Astrocyte (in vitro differentiated cells and primary cell): ENCODE measurements at regions not wholly inside any gene's neighbourhood (a gene's known extent, or its start where the extent isn't known, plus 50 kb on each side); places are given as distances from the start of the nearest gene placed in this dataset.

Experiments
- DNase-seq: peaks from one replicate; pipeline ENCODE4 v3.0.0-alpha.2; 2010; ENCODE audit warnings: low read depth
- FAIRE-seq: peaks from 2 replicates; lab custom pipeline; 2011; peaks lifted over from hg19 to GRCh38; lab: Jason Lieb, UNC
- H2AFZ ChIP-seq: 2 replicates; pipeline ENCODE4 v1.6.0; 2012; ENCODE audit warnings: low read depth, low read length, inconsistent platforms
- H3K27ac ChIP-seq: 2 replicates; pipeline ENCODE4 v1.5.1; 2011; ENCODE audit warnings: low read depth, low read length, inconsistent platforms
- H3K27me3 ChIP-seq: 2 replicates; pipeline ENCODE4 v1.6.0; 2011; ENCODE audit warnings: low read length, inconsistent platforms; ENCODE audit not compliant: insufficient read depth
- H3K36me3 ChIP-seq: 2 replicates; pipeline ENCODE4 v1.5.1; 2011; ENCODE audit warnings: low read length, inconsistent platforms; ENCODE audit not compliant: insufficient read depth
- H3K4me1 ChIP-seq: 2 replicates; pipeline ENCODE4 v1.5.1; 2011; ENCODE audit warnings: low read length, inconsistent platforms; ENCODE audit not compliant: insufficient read depth
- H3K4me2 ChIP-seq: 2 replicates; pipeline ENCODE4 v1.6.0; 2012; ENCODE audit warnings: low read length, inconsistent platforms
- H3K4me3 ChIP-seq: 2 replicates; pipeline ENCODE4 v1.5.1; 2011; ENCODE audit warnings: low read depth, mild to moderate bottlenecking, low read length, inconsistent platforms; ENCODE audit not compliant: insufficient read depth
- H3K79me2 ChIP-seq: 2 replicates; pipeline ENCODE4 v1.6.0; 2012; ENCODE audit warnings: mild to moderate bottlenecking, low read length, inconsistent platforms; ENCODE audit not compliant: insufficient read depth
- H3K9ac ChIP-seq: 2 replicates; pipeline ENCODE4 v1.6.0; 2012; ENCODE audit warnings: mild to moderate bottlenecking, low read length, inconsistent platforms
- H3K9me3 ChIP-seq: 2 replicates; pipeline ENCODE4 v1.5.1; 2012; ENCODE audit warnings: low read depth, mild to moderate bottlenecking, low read length, inconsistent platforms; ENCODE audit not compliant: insufficient read depth
- H4K20me1 ChIP-seq: 2 replicates; pipeline ENCODE4 v1.6.0; 2012; ENCODE audit warnings: low read length, inconsistent platforms; ENCODE audit not compliant: insufficient read depth
- H3K27ac Mint-ChIP-seq: one replicate; pipeline ENCODE4 v1.8.0; 2021; ENCODE audit warnings: mild to moderate bottlenecking, mixed read lengths; ENCODE audit not compliant: unreplicated experiment
- H3K27me3 Mint-ChIP-seq: one replicate; pipeline ENCODE4 v1.8.0; 2021; ENCODE audit warnings: low read depth, mixed read lengths; ENCODE audit not compliant: unreplicated experiment
- H3K36me3 Mint-ChIP-seq: one replicate; pipeline ENCODE4 v1.8.0; 2021; ENCODE audit warnings: low read depth, mixed read lengths; ENCODE audit not compliant: unreplicated experiment
- H3K4me1 Mint-ChIP-seq: one replicate; pipeline ENCODE4 v1.8.0; 2021; ENCODE audit warnings: low read depth, mixed read lengths; ENCODE audit not compliant: unreplicated experiment
- H3K4me3 Mint-ChIP-seq: one replicate; pipeline ENCODE4 v1.8.0; 2021; ENCODE audit warnings: mild to moderate bottlenecking, moderate library complexity, mixed read lengths; ENCODE audit not compliant: unreplicated experiment
- H3K9me3 Mint-ChIP-seq: one replicate; pipeline ENCODE4 v1.8.0; 2021; ENCODE audit warnings: mild to moderate bottlenecking, mixed read lengths; ENCODE audit not compliant: unreplicated experiment
- EZH2 ChIP-seq: IDR thresholded peaks from 2 replicates; pipeline ENCODE4 v1.6.1; 2012; ENCODE audit warnings: mild to moderate bottlenecking, low read length, inconsistent platforms; ENCODE audit not compliant: insufficient read depth
- TF ChIP-seq, protein P1 (sequence below): IDR thresholded peaks from 2 replicates; pipeline ENCODE4 v1.5.1; 2011; ENCODE audit warnings: low read depth, mild to moderate bottlenecking, inconsistent platforms, low read length, moderate library complexity; ENCODE audit not compliant: insufficient read depth

DNA sequence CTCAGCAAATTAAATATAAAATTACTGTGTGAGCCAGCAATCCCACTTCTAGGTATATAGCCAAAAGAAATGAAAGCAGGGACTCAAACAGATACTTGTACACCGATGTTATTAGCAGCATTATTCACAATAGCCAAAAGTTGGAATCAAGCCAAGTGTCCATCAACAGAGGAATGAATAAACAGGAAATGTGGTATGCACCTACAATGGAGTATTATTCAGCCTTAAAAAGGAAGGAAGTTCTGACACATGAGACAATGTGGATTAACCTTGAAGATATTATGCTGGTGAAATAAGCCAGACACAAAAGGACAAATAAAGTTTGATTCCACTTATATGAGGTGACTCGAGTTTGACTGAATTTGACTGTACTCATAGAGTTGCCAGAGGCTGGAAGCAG is 108.3 kb upstream of the DUSP21 start:
- Mint-ChIP-seq H3K27ac (no peak overlapping the region), H3K27me3 (no peaks in the 10 kb centered on the region), H3K4me3 (no peak overlapping the region), H3K4me1 (no peaks in the 10 kb centered on the region), H3K36me3 (no peaks in the 10 kb centered on the region), H3K9me3 (no peaks in the 10 kb centered on the region)
- TF ChIP-seq, protein P1, sequence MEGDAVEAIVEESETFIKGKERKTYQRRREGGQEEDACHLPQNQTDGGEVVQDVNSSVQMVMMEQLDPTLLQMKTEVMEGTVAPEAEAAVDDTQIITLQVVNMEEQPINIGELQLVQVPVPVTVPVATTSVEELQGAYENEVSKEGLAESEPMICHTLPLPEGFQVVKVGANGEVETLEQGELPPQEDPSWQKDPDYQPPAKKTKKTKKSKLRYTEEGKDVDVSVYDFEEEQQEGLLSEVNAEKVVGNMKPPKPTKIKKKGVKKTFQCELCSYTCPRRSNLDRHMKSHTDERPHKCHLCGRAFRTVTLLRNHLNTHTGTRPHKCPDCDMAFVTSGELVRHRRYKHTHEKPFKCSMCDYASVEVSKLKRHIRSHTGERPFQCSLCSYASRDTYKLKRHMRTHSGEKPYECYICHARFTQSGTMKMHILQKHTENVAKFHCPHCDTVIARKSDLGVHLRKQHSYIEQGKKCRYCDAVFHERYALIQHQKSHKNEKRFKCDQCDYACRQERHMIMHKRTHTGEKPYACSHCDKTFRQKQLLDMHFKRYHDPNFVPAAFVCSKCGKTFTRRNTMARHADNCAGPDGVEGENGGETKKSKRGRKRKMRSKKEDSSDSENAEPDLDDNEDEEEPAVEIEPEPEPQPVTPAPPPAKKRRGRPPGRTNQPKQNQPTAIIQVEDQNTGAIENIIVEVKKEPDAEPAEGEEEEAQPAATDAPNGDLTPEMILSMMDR, result no peak
- no peak for TF ChIP-seq EZH2
- Histone ChIP-seq H2AFZ (no peak overlapping the region), H4K20me1 (no peaks in the 10 kb centered on the region), H3K9ac (no peak overlapping the region), H3K4me2 (no peak overlapping the region), H3K79me2 (no peaks in the 10 kb centered on the region), H3K27ac (no peak overlapping the region), H3K4me1 (no peaks in the 10 kb centered on the region), H3K9me3 (no peaks in the 10 kb centered on the region), H3K36me3 (no peaks in the 10 kb centered on the region), H3K27me3 (no peaks in the 10 kb centered on the region), H3K4me3 (no peak overlapping the region)
- DNase-seq, result no peak
- FAIRE-seq, result peak; percentile 89

DNA sequence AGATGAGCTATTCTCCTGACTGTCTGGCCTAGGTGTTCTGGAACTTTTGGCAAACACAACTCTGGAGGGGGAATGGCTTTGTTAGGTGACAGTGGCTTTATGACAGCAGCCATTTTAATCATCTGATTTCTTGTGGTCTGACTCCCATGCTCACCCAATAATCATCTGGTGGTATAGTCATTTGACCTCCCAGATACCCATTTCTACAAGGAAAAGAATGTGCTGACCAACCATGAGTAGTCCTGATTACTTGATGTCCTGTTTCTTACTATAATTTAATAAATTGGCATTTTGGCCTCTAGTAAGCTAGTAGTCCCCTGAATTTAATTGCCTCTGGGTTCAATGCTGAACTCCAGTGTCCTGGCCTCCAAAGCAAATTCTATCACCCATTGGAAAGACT is 109.9 kb upstream of the DUSP21 start:
- peak; percentile 83 for FAIRE-seq
- no peaks in the 10 kb centered on the region for H3K9me3 ChIP-seq
- no peak for DNase-seq
- no peak overlapping the region for H3K27ac ChIP-seq
- H3K27me3 ChIP-seq, result no peaks in the 10 kb centered on the region
- no peaks in the 10 kb centered on the region for H4K20me1 ChIP-seq
- H3K79me2 ChIP-seq, result no peaks in the 10 kb centered on the region
- no peak overlapping the region for H3K9ac ChIP-seq
- no peaks in the 10 kb centered on the region for H3K4me1 ChIP-seq
- Mint-ChIP-seq H3K27ac (no peak overlapping the region), H3K4me3 (no peak overlapping the region), H3K36me3 (no peaks in the 10 kb centered on the region), H3K9me3 (no peaks in the 10 kb centered on the region), H3K27me3 (no peaks in the 10 kb centered on the region), H3K4me1 (no peaks in the 10 kb centered on the region)
- H3K4me2 ChIP-seq, result no peak overlapping the region
- H3K36me3 ChIP-seq, result no peaks in the 10 kb centered on the region
- no peak for TF ChIP-seq EZH2
- TF ChIP-seq, protein P1, result no peak
- no peak overlapping the region for H2AFZ ChIP-seq
- H3K4me3 ChIP-seq, result no peak overlapping the region

DNA sequence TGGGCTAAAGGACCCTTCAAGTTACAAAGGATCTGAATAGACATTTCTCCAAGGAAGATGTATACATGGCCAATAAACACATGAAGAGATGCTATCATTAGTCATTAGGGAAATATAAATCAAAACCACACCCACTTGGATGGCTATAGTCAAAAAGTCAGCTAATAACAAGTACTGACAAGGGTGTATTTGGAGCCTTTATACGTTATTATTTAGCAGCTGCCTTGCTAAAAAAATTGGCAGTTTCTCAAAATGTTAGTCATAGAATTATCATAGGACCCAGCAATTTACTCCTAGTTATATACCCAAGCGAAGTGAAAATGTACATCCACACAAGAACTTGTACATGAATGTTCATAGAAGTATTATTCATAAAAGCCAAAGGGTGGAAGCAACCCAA is 112.7 kb upstream of the DUSP21 start:
- Mint-ChIP-seq H3K27ac (no peak overlapping the region), H3K27me3 (no peaks in the 10 kb centered on the region), H3K9me3 (no peaks in the 10 kb centered on the region), H3K36me3 (no peaks in the 10 kb centered on the region), H3K4me1 (no peaks in the 10 kb centered on the region), H3K4me3 (no peak overlapping the region)
- Histone ChIP-seq H3K9ac (no peak overlapping the region), H3K36me3 (no peaks in the 10 kb centered on the region), H3K9me3 (no peaks in the 10 kb centered on the region), H3K27me3 (no peaks in the 10 kb centered on the region), H3K79me2 (no peaks in the 10 kb centered on the region), H3K4me2 (no peak overlapping the region), H2AFZ (no peak overlapping the region), H3K4me3 (no peak overlapping the region), H4K20me1 (no peaks in the 10 kb centered on the region), H3K4me1 (no peaks in the 10 kb centered on the region), H3K27ac (no peak overlapping the region)
- TF ChIP-seq, protein P1, result no peak
- TF ChIP-seq EZH2, result no peak
- FAIRE-seq (peak; percentile 67), DNase-seq (no peak)
